Mesendoderm (in vitro differentiated cells): ENCODE measurements at regions not wholly inside any gene's neighbourhood (a gene's known extent, or its start where the extent isn't known, plus 50 kb on each side); places are given as distances from the start of the nearest gene placed in this dataset.
A peak's percentile ranks its signal among the peaks of the same experiment; 100 is the strongest.

ENCODE experiments used
- DNase-seq: peaks from one replicate; pipeline ENCODE4 v3.0.0; 2013
- H2AK5ac ChIP-seq: 2 replicates; pipeline ENCODE4 v1.6.1; 2013; ENCODE audit warnings: low read length, inconsistent platforms
- H2BK120ac ChIP-seq: 2 replicates; pipeline ENCODE4 v1.6.1; 2013; ENCODE audit warnings: low read depth, mild to moderate bottlenecking, low read length, moderate library complexity, mixed read lengths
- H2BK15ac ChIP-seq: replicated peaks from 2 replicates; pipeline ENCODE4 v1.6.1; 2013; ENCODE audit warnings: low read depth, mild to moderate bottlenecking, moderate library complexity
- H2BK5ac ChIP-seq: 2 replicates; pipeline ENCODE4 v1.6.1; 2013; ENCODE audit warnings: low read length, inconsistent platforms
- H3K18ac ChIP-seq: 2 replicates; pipeline ENCODE4 v1.6.1; 2013; ENCODE audit warnings: mild to moderate bottlenecking, low read length, mixed read lengths
- H3K23ac ChIP-seq: one replicate; pipeline ENCODE4 v1.6.1; 2013; ENCODE audit warnings: low read length
- H3K27ac ChIP-seq: 2 replicates; pipeline ENCODE4 v1.5.1; 2013; ENCODE audit warnings: low read depth, mild to moderate bottlenecking, inconsistent platforms, low read length, moderate library complexity
- H3K27me3 ChIP-seq: 2 replicates; pipeline ENCODE4 v1.6.1; 2013; ENCODE audit warnings: low read length, control low read depth, mild to moderate bottlenecking, inconsistent platforms; ENCODE audit not compliant: insufficient read depth, poor library complexity
- H3K36me3 ChIP-seq: 2 replicates; pipeline ENCODE4 v1.6.1; 2013; ENCODE audit warnings: low read length, inconsistent platforms; ENCODE audit not compliant: control insufficient read depth, insufficient read depth
- H3K4ac ChIP-seq: one replicate; pipeline ENCODE4 v1.6.1; 2013; ENCODE audit warnings: low read depth, mild to moderate bottlenecking, low read length, moderate library complexity
- H3K4me1 ChIP-seq: 2 replicates; pipeline ENCODE4 v1.6.1; 2013; ENCODE audit warnings: low read depth, low read length, inconsistent platforms; ENCODE audit not compliant: control insufficient read depth
- H3K4me2 ChIP-seq: 2 replicates; pipeline ENCODE4 v1.6.1; 2013; ENCODE audit warnings: low read length
- H3K4me3 ChIP-seq: 2 replicates; pipeline ENCODE4 v1.5.1; 2013; ENCODE audit warnings: mild to moderate bottlenecking, low read length
- H3K56ac ChIP-seq: one replicate; pipeline ENCODE4 v1.6.1; 2013; ENCODE audit warnings: low read length
- H3K79me1 ChIP-seq: 2 replicates; pipeline ENCODE4 v1.6.1; 2013; ENCODE audit warnings: low read length, inconsistent platforms
- H3K79me2 ChIP-seq: 2 replicates; pipeline ENCODE4 v1.6.1; 2013; ENCODE audit warnings: mild to moderate bottlenecking, low read length; ENCODE audit not compliant: control insufficient read depth, insufficient read depth
- H3K9ac ChIP-seq: 2 replicates; pipeline ENCODE4 v1.6.1; 2013; ENCODE audit warnings: low read length, inconsistent platforms
- H4K5ac ChIP-seq: one replicate; pipeline ENCODE4 v1.6.1; 2013; ENCODE audit warnings: low read length
- H4K8ac ChIP-seq: one replicate; pipeline ENCODE4 v1.6.1; 2013; ENCODE audit warnings: low read depth, mild to moderate bottlenecking, control low read depth, low read length, moderate library complexity
- WGBS: extraction: QIAGEN DNeasy Blood & Tissue Kit; methylation state at CpG from one replicate; pipeline ENCODE4 v1.1.7; 2013; ENCODE audit warnings: low lambda C conversion rate, missing lambda C conversion rate; ENCODE audit not compliant: insufficient coverage; ENCODE audit errors: extremely low coverage; 5-methylcytosine and 5-hydroxymethylcytosine counted together

DNA sequence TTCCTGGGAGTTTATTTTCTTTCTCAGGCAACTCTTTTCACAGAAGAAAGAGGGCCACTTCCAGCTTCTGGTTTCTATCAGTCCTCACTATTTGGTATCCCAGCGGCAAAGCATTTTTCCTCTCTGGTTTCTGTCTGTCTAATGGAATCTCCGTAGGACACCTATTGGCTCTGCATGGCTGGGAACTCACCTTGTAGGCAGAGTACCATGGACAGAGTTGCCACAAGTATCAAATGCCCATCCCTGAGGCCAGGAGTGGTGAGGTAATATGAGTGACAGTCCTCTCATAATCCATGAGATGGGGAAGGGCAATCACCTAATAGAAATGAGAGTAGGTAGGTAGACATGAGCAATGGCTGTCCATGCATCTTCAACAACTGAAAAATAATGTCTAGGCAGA is 369.5 kb upstream of the PIK3C3 start:
- Histone ChIP-seq H3K27ac (no peak overlapping the region), H2BK120ac (no peak overlapping the region)

DNA sequence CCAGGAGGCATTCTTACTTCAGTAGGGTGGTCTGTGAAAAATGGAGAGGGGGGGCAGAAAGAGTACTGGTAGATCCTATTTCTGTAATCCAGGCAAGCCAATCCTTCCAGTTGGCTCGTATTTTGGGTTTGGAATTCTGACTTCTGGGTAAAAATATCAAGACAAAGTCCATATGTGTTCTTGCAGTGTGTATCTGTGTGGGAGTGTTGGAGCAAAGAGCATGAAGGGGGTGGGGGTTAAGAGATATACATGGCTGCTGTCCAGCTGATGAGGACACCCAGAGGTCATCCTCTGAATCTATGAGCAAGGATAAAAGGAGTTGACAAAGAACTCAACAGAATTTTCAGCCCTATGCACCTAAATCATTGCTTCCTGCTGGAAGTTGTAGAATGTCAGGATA is 375.8 kb upstream of the PIK3C3 start:
- Histone ChIP-seq H3K4me2 (no peak overlapping the region), H3K9ac (no peak overlapping the region), H3K4me3 (no peak overlapping the region), H4K5ac (no peak overlapping the region), H3K27me3 (no peaks in the 10 kb centered on the region), H3K56ac (no peak overlapping the region), H3K27ac (no peak overlapping the region), H3K79me1 (no peaks in the 10 kb centered on the region), H3K36me3 (no peaks in the 10 kb centered on the region), H2AK5ac (no peak overlapping the region), H4K8ac (no peak overlapping the region), H2BK120ac (no peak overlapping the region), H3K18ac (no peak overlapping the region), H2BK5ac (no peak overlapping the region), H3K4me1 (no peaks in the 10 kb centered on the region), H2BK15ac (no peak overlapping the region), H3K4ac (no peak overlapping the region), H3K79me2 (no peaks in the 10 kb centered on the region), H3K23ac (no peak overlapping the region)
- no peak for DNase-seq
- WGBS = no CpG with 5 or more reads among the region's 1 CpG

More for the DNA sequence above, 369.5 kb upstream of the PIK3C3 start:
- Histone ChIP-seq H2BK15ac (no peak overlapping the region), H3K79me2 (no peaks in the 10 kb centered on the region), H3K4me3 (no peak overlapping the region), H2BK5ac (no peak overlapping the region), H3K79me1 (no peaks in the 10 kb centered on the region), H3K27me3 (no peaks in the 10 kb centered on the region), H2AK5ac (no peak overlapping the region), H3K18ac (no peak overlapping the region), H3K56ac (no peak overlapping the region), H3K4me2 (no peak overlapping the region), H3K9ac (no peak overlapping the region), H3K36me3 (no peaks in the 10 kb centered on the region), H4K8ac (no peak overlapping the region), H3K4ac (no peak overlapping the region), H3K23ac (no peak overlapping the region), H3K4me1 (no peaks in the 10 kb centered on the region), H4K5ac (no peak overlapping the region)
- DNase-seq = no peak
- no CpG with 5 or more reads among the region's 2 CpGs for WGBS

DNA sequence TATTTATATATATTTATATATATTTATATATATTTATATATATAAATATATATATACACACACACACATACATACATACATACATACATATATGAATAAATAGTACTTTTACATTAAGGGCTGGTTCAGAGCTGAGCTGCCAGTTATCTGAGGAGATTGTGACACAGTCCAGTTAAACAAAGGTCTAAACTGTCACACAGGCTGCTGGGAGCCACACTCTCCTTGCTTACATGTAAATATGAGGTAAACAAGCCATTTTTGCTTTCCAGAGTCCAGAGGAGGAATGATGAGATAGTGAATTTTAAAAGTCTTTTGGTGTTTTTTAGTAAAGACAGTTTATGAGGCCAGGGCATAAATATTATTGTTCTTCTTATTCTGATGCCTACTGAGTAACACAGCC is 377.5 kb upstream of the PIK3C3 start:
- H3K79me2 ChIP-seq = no peaks in the 10 kb centered on the region
- H3K4me2 ChIP-seq = no peak overlapping the region
- no peaks in the 10 kb centered on the region for H3K4me1 ChIP-seq
- no peak overlapping the region for H3K23ac ChIP-seq
- no peak overlapping the region for H4K8ac ChIP-seq
- no peak overlapping the region for H2BK15ac ChIP-seq
- H2BK120ac ChIP-seq = no peak overlapping the region
- no peak for DNase-seq
- H3K36me3 ChIP-seq = no peaks in the 10 kb centered on the region
- H2AK5ac ChIP-seq = no peak overlapping the region
- no peak overlapping the region for H3K4me3 ChIP-seq
- no peaks in the 10 kb centered on the region for H3K79me1 ChIP-seq
- H3K27me3 ChIP-seq = no peaks in the 10 kb centered on the region
- H3K9ac ChIP-seq = no peak overlapping the region
- no peak overlapping the region for H2BK5ac ChIP-seq
- H3K27ac ChIP-seq = no peak overlapping the region
- no peak overlapping the region for H3K56ac ChIP-seq
- H4K5ac ChIP-seq = no peak overlapping the region
- no peak overlapping the region for H3K4ac ChIP-seq
- H3K18ac ChIP-seq = no peak overlapping the region

DNA sequence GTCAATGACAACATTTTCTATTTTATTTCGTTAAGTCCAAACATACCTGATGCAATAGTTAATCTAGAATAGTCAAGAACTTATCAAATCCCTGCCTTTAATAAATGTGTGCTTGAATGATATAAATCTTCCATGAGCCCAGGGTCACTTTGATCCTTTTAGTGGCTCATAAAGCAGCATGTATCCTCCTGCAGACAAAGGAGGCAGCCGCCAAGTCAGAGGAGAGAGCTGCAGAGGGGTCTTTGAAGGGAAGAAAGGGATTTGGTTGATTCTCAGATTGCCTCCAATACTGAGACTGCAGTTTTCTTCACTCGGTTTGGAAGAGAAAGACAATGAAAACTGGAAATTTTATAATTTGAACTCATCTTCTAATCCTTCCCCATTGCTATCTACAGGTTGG is 378.4 kb upstream of the PIK3C3 start:
- Histone ChIP-seq H2BK5ac (no peak overlapping the region), H3K27ac (no peak overlapping the region)

DNA sequence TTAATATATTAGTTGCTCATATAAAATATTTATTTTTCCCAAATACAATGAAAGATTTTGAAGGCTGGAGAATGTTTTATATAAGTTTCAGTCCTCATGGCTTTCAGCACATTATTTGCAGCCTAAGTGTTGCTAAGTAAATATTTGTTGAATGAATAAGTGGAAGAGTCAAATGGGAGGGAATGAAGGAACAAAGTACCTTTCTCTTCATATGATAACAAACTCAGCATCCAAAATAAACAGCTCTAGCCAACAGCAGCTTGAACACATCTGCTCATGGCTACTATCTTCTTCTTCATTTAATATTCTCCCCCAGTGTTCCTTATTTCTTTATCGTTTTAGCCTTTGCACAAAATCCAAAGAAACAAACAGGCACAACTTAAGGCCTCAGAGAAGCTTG is 385.2 kb upstream of the PIK3C3 start:
- Histone ChIP-seq H3K4ac (no peak overlapping the region), H3K79me2 (no peaks in the 10 kb centered on the region), H2AK5ac (no peak overlapping the region), H3K56ac (no peak overlapping the region), H3K9ac (no peak overlapping the region), H3K4me3 (no peak overlapping the region), H3K23ac (no peak overlapping the region), H4K5ac (no peak overlapping the region), H3K4me1 (no peaks in the 10 kb centered on the region), H3K36me3 (no peaks in the 10 kb centered on the region), H2BK15ac (no peak overlapping the region), H2BK5ac (no peak overlapping the region), H2BK120ac (no peak overlapping the region), H3K4me2 (no peak overlapping the region), H3K79me1 (no peaks in the 10 kb centered on the region), H3K27ac (no peak overlapping the region), H4K8ac (no peak overlapping the region), H3K18ac (no peak overlapping the region), H3K27me3 (no peaks in the 10 kb centered on the region)
- WGBS = no CpG with 5 or more reads among the region's 1 CpG
- no peak for DNase-seq

More for the DNA sequence above, 378.4 kb upstream of the PIK3C3 start:
- Histone ChIP-seq H3K36me3 (no peaks in the 10 kb centered on the region), H3K4me1 (no peaks in the 10 kb centered on the region), H3K27me3 (no peaks in the 10 kb centered on the region), H2AK5ac (no peak overlapping the region), H3K56ac (no peak overlapping the region), H3K18ac (no peak overlapping the region), H3K4me2 (no peak overlapping the region), H3K4me3 (no peak overlapping the region), H2BK120ac (no peak overlapping the region), H3K23ac (no peak overlapping the region), H3K79me1 (no peaks in the 10 kb centered on the region), H3K79me2 (no peaks in the 10 kb centered on the region), H2BK15ac (no peak overlapping the region), H4K8ac (no peak overlapping the region), H3K4ac (no peak overlapping the region), H4K5ac (no peak overlapping the region), H3K9ac (no peak overlapping the region)
- peak; percentile 16 for DNase-seq
- WGBS = no CpG with 5 or more reads among the region's 3 CpGs

DNA sequence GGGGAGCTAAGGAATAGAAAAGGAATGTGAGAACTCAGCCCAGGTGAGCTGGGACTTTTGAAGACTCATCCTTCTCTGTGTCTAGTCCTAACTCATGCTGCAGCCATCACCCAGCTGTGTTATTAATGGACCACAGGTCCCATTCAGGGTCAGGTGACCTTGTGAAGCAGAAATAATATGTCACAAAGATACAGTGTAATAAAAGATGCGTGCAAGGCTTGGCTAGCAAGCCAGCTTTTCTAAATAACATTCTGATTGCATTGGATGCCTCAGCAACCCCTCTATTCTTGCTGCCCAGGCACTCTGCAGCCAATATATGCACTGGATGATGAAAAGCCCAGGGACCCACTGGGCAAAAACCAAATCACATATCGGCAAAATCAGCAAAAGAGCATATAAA is 393.1 kb upstream of the PIK3C3 start:
- Histone ChIP-seq H2BK15ac (no peak overlapping the region), H3K9ac (no peak overlapping the region), H3K4ac (no peak overlapping the region), H3K27me3 (no peaks in the 10 kb centered on the region), H4K5ac (no peak overlapping the region), H3K27ac (no peak overlapping the region), H2BK120ac (no peak overlapping the region), H3K56ac (no peak overlapping the region), H3K4me3 (no peak overlapping the region), H2AK5ac (no peak overlapping the region), H3K18ac (no peak overlapping the region), H3K36me3 (no peaks in the 10 kb centered on the region), H4K8ac (no peak overlapping the region), H2BK5ac (no peak overlapping the region), H3K79me2 (no peaks in the 10 kb centered on the region), H3K79me1 (no peaks in the 10 kb centered on the region), H3K4me1 (no peaks in the 10 kb centered on the region), H3K23ac (no peak overlapping the region), H3K4me2 (no peak overlapping the region)
- no CpG with 5 or more reads among the region's 2 CpGs for WGBS
- DNase-seq = no peak
